ENCODE measurements at regions not wholly inside any gene's neighbourhood (a gene's known extent, or its start where the extent isn't known, plus 50 kb on each side); places are given as distances from the start of the nearest gene placed in this dataset.

- no peak for TF ChIP-seq EZH2 (IDR thresholded peaks at IDR 0.05; ENCODE audit: low read length)
- TF ChIP-seq, protein P1, sequence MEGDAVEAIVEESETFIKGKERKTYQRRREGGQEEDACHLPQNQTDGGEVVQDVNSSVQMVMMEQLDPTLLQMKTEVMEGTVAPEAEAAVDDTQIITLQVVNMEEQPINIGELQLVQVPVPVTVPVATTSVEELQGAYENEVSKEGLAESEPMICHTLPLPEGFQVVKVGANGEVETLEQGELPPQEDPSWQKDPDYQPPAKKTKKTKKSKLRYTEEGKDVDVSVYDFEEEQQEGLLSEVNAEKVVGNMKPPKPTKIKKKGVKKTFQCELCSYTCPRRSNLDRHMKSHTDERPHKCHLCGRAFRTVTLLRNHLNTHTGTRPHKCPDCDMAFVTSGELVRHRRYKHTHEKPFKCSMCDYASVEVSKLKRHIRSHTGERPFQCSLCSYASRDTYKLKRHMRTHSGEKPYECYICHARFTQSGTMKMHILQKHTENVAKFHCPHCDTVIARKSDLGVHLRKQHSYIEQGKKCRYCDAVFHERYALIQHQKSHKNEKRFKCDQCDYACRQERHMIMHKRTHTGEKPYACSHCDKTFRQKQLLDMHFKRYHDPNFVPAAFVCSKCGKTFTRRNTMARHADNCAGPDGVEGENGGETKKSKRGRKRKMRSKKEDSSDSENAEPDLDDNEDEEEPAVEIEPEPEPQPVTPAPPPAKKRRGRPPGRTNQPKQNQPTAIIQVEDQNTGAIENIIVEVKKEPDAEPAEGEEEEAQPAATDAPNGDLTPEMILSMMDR (optimal IDR thresholded peaks at IDR 0.05 in 1 of 3, IDR thresholded peaks at IDR 0.05 in 1 of 3, conservative IDR thresholded peaks at IDR 0.05 in 1 of 3; ENCODE audit: extremely low read depth in 1 of 3, insufficient read depth in 2 of 3, low read length in 3 of 3), result no peak
- no peak overlapping the region for H2AFZ ChIP-seq (ENCODE audit: control insufficient read depth, low read length)
- H3K4me3 ChIP-seq (ENCODE audit: control insufficient read depth in 2 of 3, extremely low read depth in 1 of 3, insufficient read depth in 2 of 3, low read depth in 1 of 3, low read length in 3 of 3), result no peak overlapping the region
- no peak overlapping the region for H3K9ac ChIP-seq (ENCODE audit: control insufficient read depth, extremely low read depth, insufficient read depth, low read length)
- H3K9me3 ChIP-seq (ENCODE audit: control insufficient read depth, low read depth, low read length), result no peaks in the 10 kb centered on the region
- H3K4me1 ChIP-seq (ENCODE audit: control insufficient read depth, extremely low read depth, insufficient read depth, low read length), result no peaks in the 10 kb centered on the region
- H3K4me2 ChIP-seq (ENCODE audit: control insufficient read depth, extremely low read depth, insufficient read depth, low read depth, low read length), result no peak overlapping the region
- H3K36me3 ChIP-seq (ENCODE audit: control insufficient read depth in 2 of 2, extremely low read depth in 1 of 2, insufficient read depth in 2 of 2, low read length in 2 of 2), result no peaks in the 10 kb centered on the region
- H3K79me2 ChIP-seq (ENCODE audit: control insufficient read depth, insufficient read depth, low read length), result no peaks in the 10 kb centered on the region
- FAIRE-seq (no peak), DNase-seq (ENCODE audit: low read depth, low spot score) (no peak)
- dilution Hi-C loops (cut with MboI; ENCODE audit: extremely low pct_ligation_motif_present, low sequenced_read_pairs), result no loop called here
- no peaks in the 10 kb centered on the region for H4K20me1 ChIP-seq (ENCODE audit: control insufficient read depth, extremely low read depth, insufficient read depth, low read length)
- no peak overlapping the region for H3K27ac ChIP-seq (ENCODE audit: control insufficient read depth, insufficient read depth, low read length)
- H3K27me3 ChIP-seq (ENCODE audit: control insufficient read depth, extremely low read depth, insufficient read depth, low read length), result no peaks in the 10 kb centered on the region
- H3K9me1 ChIP-seq (ENCODE audit: control insufficient read depth, extremely low read depth, insufficient read depth, low read length), result no peaks in the 10 kb centered on the region
Observed at GRCh38 chr15:95431518-95431917, 899.0 kb upstream of the NR2F2 start.

DNA sequence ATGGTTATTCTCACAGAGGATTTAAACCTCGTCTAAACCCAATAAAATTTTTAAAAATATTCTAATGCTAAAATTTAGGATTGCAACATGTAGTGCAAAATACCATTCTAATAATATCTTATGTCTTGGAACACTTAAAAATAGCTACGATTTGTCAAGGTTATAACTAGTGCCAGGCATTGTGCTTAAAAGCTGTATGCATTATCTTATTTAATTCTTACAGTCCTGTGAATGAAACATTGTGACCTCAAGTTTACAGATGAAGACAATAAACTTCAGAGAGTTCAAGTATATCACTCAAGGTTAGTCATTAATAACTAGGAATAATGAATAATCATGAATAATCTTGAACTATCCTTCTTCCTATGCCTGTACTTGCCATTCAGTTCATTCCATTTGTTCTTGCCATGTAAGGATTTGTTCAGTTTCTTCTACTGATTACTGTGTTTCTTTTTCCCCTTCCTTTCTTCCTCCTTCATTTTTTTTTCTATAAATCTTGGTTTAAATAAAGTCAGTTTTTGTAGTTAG lies 897.6 kb upstream of the NR2F2 start:
- no peak for DNase-seq (ENCODE audit: low read depth, low spot score)
- H3K27ac ChIP-seq (ENCODE audit: control insufficient read depth, insufficient read depth, low read length), result no peak overlapping the region
- no peaks in the 10 kb centered on the region for H4K20me1 ChIP-seq (ENCODE audit: control insufficient read depth, extremely low read depth, insufficient read depth, low read length)
- no peaks in the 10 kb centered on the region for H3K27me3 ChIP-seq (ENCODE audit: control insufficient read depth, extremely low read depth, insufficient read depth, low read length)
- H3K4me2 ChIP-seq (ENCODE audit: control insufficient read depth, extremely low read depth, insufficient read depth, low read depth, low read length), result no peak overlapping the region
- H3K79me2 ChIP-seq (ENCODE audit: control insufficient read depth, insufficient read depth, low read length), result no peaks in the 10 kb centered on the region
- dilution Hi-C loops (cut with MboI; ENCODE audit: extremely low pct_ligation_motif_present, low sequenced_read_pairs), result no loop called here
- no peak overlapping the region for H2AFZ ChIP-seq (ENCODE audit: control insufficient read depth, low read length)
- H3K4me3 ChIP-seq (ENCODE audit: control insufficient read depth in 2 of 3, extremely low read depth in 1 of 3, insufficient read depth in 2 of 3, low read depth in 1 of 3, low read length in 3 of 3), result no peak overlapping the region
- TF ChIP-seq, protein P1 (optimal IDR thresholded peaks at IDR 0.05 in 1 of 3, IDR thresholded peaks at IDR 0.05 in 1 of 3, conservative IDR thresholded peaks at IDR 0.05 in 1 of 3; ENCODE audit: extremely low read depth in 1 of 3, insufficient read depth in 2 of 3, low read length in 3 of 3), result no peak
- TF ChIP-seq EZH2 (IDR thresholded peaks at IDR 0.05; ENCODE audit: low read length), result no peak
- FAIRE-seq, result no peak
- no peaks in the 10 kb centered on the region for H3K36me3 ChIP-seq (ENCODE audit: control insufficient read depth in 2 of 2, extremely low read depth in 1 of 2, insufficient read depth in 2 of 2, low read length in 2 of 2)
- H3K9me1 ChIP-seq (ENCODE audit: control insufficient read depth, extremely low read depth, insufficient read depth, low read length), result no peaks in the 10 kb centered on the region
- H3K4me1 ChIP-seq (ENCODE audit: control insufficient read depth, extremely low read depth, insufficient read depth, low read length), result no peaks in the 10 kb centered on the region
- no peak overlapping the region for H3K9ac ChIP-seq (ENCODE audit: control insufficient read depth, extremely low read depth, insufficient read depth, low read length)
- no peaks in the 10 kb centered on the region for H3K9me3 ChIP-seq (ENCODE audit: control insufficient read depth, low read depth, low read length)

Measured in keratinocyte (primary cell).